GM23338 (cell line): ENCODE measurements at regions not wholly inside any gene's neighbourhood (a gene's known extent, or its start where the extent isn't known, plus 50 kb on each side); places are given as distances from the start of the nearest gene placed in this dataset.

ENCODE experiments used
- ATAC-seq: fragments of 200-7000 bp; cut with Tn5 transposase; 3 replicates; pipeline ENCODE4 v1.9.1; 2020
- DNase-seq: peaks from one replicate; pipeline ENCODE4 v3.0.0-alpha.2; 2015; ENCODE audit warnings: low spot score
- H2AFZ ChIP-seq: fragments of 200-600 bp; sonication (generic); 2 replicates; pipeline ENCODE4 v1.8.0; 2016; ENCODE audit warnings: antibody characterized with exemption, mild to moderate bottlenecking, moderate library complexity
- H3F3A ChIP-seq: fragments of 200-600 bp; sonication (generic); replicated peaks from 2 replicates; pipeline ENCODE4 v1.8.0; 2017; ENCODE audit warnings: antibody characterized with exemption, mixed run types, low read depth
- H3K27ac ChIP-seq: fragments of 200-600 bp; sonication (generic); 2 replicates; pipeline ENCODE4 v1.6.1; 2016; ENCODE audit warnings: low read depth
- H3K27me3 ChIP-seq: fragments of 200-600 bp; sonication (generic); 2 replicates; pipeline ENCODE4 v1.8.0; 2016; ENCODE audit warnings: mild to moderate bottlenecking, mixed run types, moderate library complexity; ENCODE audit not compliant: insufficient read depth
- H3K36me3 ChIP-seq: fragments of 200-600 bp; sonication (generic); 2 replicates; pipeline ENCODE4 v1.8.0; 2016; ENCODE audit warnings: mild to moderate bottlenecking; ENCODE audit not compliant: insufficient read depth
- H3K4me1 ChIP-seq: fragments of 200-600 bp; sonication (generic); 2 replicates; pipeline ENCODE4 v1.8.0; 2016; ENCODE audit warnings: mild to moderate bottlenecking, moderate library complexity; ENCODE audit not compliant: insufficient read depth
- H3K4me2 ChIP-seq: fragments of 200-600 bp; sonication (generic); 2 replicates; pipeline ENCODE4 v1.7.1; 2017; ENCODE audit warnings: mixed run types
- H3K4me3 ChIP-seq: fragments of 200-600 bp; sonication (generic); 2 replicates; pipeline ENCODE4 v1.6.1; 2016; ENCODE audit warnings: mixed run types
- H3K79me2 ChIP-seq: fragments of 200-600 bp; sonication (generic); replicated peaks from 2 replicates; pipeline ENCODE4 v1.8.0; 2017; ENCODE audit warnings: mild to moderate bottlenecking; ENCODE audit not compliant: insufficient read depth
- H3K9me2 ChIP-seq: fragments of 200-600 bp; sonication (generic); 2 replicates; pipeline ENCODE4 v1.8.0; 2017; ENCODE audit not compliant: insufficient read depth
- H4K20me1 ChIP-seq: fragments of 200-600 bp; sonication (generic); replicated peaks from 2 replicates; pipeline ENCODE4 v1.8.0; 2017; ENCODE audit warnings: mild to moderate bottlenecking; ENCODE audit not compliant: insufficient read depth
- H3K27ac Mint-ChIP-seq: 2 replicates; pipeline ENCODE4 v1.8.0; 2020; ENCODE audit warnings: inconsistent platforms, mild to moderate bottlenecking, moderate library complexity, mixed read lengths
- H3K27me3 Mint-ChIP-seq: 3 replicates; pipeline ENCODE4 v1.8.0; 2022; ENCODE audit warnings: low read depth, mild to moderate bottlenecking, moderate library complexity, mixed read lengths, inconsistent platforms; ENCODE audit not compliant: insufficient read depth, poor library complexity
- H3K36me3 Mint-ChIP-seq: 3 replicates; pipeline ENCODE4 v1.8.0; 2021; ENCODE audit warnings: low read depth, mild to moderate bottlenecking, inconsistent platforms, moderate library complexity, mixed read lengths
- H3K4me1 Mint-ChIP-seq: 3 replicates; pipeline ENCODE4 v1.8.0; 2020; ENCODE audit warnings: mild to moderate bottlenecking, inconsistent platforms, mixed read lengths
- H3K4me3 Mint-ChIP-seq: 3 replicates; pipeline ENCODE4 v1.8.0; 2021; ENCODE audit warnings: moderate library complexity, mild to moderate bottlenecking, inconsistent platforms, mixed read lengths
- H3K9me3 Mint-ChIP-seq: 3 replicates; pipeline ENCODE4 v1.8.0; 2020; ENCODE audit warnings: moderate library complexity, mild to moderate bottlenecking, inconsistent platforms, mixed read lengths
- JUNB ChIP-seq: IDR thresholded peaks from one replicate; pipeline ENCODE4 v1.6.1; 2016; ENCODE audit warnings: antibody characterized with exemption; ENCODE audit not compliant: unreplicated experiment
- NANOG ChIP-seq: IDR thresholded peaks from 2 replicates; pipeline ENCODE4 v1.6.1; 2016; ENCODE audit warnings: antibody characterized with exemption, borderline replicate concordance
- STAT1 ChIP-seq: IDR thresholded peaks from one replicate; pipeline ENCODE4 v1.6.1; 2016; ENCODE audit warnings: antibody characterized with exemption; ENCODE audit not compliant: unreplicated experiment
- TF ChIP-seq, protein P1 (sequence below): IDR thresholded peaks from one replicate; pipeline ENCODE4 v1.6.1; 2018; ENCODE audit warnings: antibody characterized with exemption; ENCODE audit not compliant: unreplicated experiment
- TF ChIP-seq, protein P2 (sequence below): fragments of 250-450 bp; sonication (Bioruptor Pico); IDR thresholded peaks from 2 replicates; pipeline ENCODE4 v1.5.0; 2020; ENCODE audit warnings: mild to moderate bottlenecking, moderate library complexity
- TF ChIP-seq, protein P3 (sequence below): IDR thresholded peaks from 2 replicates; pipeline ENCODE4 v1.6.1; 2016; ENCODE audit warnings: antibody characterized with exemption

- TF ChIP-seq, protein P1, sequence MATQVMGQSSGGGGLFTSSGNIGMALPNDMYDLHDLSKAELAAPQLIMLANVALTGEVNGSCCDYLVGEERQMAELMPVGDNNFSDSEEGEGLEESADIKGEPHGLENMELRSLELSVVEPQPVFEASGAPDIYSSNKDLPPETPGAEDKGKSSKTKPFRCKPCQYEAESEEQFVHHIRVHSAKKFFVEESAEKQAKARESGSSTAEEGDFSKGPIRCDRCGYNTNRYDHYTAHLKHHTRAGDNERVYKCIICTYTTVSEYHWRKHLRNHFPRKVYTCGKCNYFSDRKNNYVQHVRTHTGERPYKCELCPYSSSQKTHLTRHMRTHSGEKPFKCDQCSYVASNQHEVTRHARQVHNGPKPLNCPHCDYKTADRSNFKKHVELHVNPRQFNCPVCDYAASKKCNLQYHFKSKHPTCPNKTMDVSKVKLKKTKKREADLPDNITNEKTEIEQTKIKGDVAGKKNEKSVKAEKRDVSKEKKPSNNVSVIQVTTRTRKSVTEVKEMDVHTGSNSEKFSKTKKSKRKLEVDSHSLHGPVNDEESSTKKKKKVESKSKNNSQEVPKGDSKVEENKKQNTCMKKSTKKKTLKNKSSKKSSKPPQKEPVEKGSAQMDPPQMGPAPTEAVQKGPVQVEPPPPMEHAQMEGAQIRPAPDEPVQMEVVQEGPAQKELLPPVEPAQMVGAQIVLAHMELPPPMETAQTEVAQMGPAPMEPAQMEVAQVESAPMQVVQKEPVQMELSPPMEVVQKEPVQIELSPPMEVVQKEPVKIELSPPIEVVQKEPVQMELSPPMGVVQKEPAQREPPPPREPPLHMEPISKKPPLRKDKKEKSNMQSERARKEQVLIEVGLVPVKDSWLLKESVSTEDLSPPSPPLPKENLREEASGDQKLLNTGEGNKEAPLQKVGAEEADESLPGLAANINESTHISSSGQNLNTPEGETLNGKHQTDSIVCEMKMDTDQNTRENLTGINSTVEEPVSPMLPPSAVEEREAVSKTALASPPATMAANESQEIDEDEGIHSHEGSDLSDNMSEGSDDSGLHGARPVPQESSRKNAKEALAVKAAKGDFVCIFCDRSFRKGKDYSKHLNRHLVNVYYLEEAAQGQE: no peak
- no peak for TF ChIP-seq JUNB
- TF ChIP-seq, protein P2, sequence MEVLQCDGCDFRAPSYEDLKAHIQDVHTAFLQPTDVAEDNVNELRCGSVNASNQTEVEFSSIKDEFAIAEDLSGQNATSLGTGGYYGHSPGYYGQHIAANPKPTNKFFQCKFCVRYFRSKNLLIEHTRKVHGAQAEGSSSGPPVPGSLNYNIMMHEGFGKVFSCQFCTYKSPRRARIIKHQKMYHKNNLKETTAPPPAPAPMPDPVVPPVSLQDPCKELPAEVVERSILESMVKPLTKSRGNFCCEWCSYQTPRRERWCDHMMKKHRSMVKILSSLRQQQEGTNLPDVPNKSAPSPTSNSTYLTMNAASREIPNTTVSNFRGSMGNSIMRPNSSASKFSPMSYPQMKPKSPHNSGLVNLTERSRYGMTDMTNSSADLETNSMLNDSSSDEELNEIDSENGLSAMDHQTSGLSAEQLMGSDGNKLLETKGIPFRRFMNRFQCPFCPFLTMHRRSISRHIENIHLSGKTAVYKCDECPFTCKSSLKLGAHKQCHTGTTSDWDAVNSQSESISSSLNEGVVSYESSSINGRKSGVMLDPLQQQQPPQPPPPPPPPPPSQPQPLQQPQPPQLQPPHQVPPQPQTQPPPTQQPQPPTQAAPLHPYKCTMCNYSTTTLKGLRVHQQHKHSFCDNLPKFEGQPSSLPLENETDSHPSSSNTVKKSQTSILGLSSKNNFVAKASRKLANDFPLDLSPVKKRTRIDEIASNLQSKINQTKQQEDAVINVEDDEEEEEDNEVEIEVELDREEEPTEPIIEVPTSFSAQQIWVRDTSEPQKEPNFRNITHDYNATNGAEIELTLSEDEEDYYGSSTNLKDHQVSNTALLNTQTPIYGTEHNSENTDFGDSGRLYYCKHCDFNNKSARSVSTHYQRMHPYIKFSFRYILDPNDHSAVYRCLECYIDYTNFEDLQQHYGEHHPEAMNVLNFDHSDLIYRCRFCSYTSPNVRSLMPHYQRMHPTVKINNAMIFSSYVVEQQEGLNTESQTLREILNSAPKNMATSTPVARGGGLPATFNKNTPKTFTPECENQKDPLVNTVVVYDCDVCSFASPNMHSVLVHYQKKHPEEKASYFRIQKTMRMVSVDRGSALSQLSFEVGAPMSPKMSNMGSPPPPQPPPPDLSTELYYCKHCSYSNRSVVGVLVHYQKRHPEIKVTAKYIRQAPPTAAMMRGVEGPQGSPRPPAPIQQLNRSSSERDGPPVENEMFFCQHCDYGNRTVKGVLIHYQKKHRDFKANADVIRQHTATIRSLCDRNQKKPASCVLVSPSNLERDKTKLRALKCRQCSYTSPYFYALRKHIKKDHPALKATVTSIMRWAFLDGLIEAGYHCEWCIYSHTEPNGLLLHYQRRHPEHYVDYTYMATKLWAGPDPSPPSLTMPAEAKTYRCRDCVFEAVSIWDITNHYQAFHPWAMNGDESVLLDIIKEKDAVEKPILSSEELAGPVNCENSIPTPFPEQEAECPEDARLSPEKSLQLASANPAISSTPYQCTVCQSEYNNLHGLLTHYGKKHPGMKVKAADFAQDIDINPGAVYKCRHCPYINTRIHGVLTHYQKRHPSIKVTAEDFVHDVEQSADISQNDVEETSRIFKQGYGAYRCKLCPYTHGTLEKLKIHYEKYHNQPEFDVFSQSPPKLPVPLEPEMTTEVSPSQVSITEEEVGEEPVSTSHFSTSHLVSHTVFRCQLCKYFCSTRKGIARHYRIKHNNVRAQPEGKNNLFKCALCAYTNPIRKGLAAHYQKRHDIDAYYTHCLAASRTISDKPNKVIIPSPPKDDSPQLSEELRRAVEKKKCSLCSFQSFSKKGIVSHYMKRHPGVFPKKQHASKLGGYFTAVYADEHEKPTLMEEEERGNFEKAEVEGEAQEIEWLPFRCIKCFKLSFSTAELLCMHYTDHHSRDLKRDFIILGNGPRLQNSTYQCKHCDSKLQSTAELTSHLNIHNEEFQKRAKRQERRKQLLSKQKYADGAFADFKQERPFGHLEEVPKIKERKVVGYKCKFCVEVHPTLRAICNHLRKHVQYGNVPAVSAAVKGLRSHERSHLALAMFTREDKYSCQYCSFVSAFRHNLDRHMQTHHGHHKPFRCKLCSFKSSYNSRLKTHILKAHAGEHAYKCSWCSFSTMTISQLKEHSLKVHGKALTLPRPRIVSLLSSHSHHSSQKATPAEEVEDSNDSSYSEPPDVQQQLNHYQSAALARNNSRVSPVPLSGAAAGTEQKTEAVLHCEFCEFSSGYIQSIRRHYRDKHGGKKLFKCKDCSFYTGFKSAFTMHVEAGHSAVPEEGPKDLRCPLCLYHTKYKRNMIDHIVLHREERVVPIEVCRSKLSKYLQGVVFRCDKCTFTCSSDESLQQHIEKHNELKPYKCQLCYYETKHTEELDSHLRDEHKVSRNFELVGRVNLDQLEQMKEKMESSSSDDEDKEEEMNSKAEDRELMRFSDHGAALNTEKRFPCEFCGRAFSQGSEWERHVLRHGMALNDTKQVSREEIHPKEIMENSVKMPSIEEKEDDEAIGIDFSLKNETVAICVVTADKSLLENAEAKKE: no peak
- TF ChIP-seq, protein P3, sequence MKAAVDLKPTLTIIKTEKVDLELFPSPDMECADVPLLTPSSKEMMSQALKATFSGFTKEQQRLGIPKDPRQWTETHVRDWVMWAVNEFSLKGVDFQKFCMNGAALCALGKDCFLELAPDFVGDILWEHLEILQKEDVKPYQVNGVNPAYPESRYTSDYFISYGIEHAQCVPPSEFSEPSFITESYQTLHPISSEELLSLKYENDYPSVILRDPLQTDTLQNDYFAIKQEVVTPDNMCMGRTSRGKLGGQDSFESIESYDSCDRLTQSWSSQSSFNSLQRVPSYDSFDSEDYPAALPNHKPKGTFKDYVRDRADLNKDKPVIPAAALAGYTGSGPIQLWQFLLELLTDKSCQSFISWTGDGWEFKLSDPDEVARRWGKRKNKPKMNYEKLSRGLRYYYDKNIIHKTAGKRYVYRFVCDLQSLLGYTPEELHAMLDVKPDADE: no peak
- no peak for TF ChIP-seq NANOG
- no peak for TF ChIP-seq STAT1
- no peaks in the 10 kb centered on the region for H3K36me3 Mint-ChIP-seq
- Histone ChIP-seq H4K20me1 (no peaks in the 10 kb centered on the region), H3F3A (no peaks in the 10 kb centered on the region), H3K27ac (no peak overlapping the region), H3K4me1 (no peaks in the 10 kb centered on the region), H3K4me3 (no peak overlapping the region), H3K27me3 (no peaks in the 10 kb centered on the region), H3K79me2 (no peaks in the 10 kb centered on the region), H3K36me3 (no peaks in the 10 kb centered on the region), H2AFZ (no peak overlapping the region), H3K9me2 (no peaks in the 10 kb centered on the region), H3K4me2 (no peak overlapping the region)
- ATAC-seq (no peak), DNase-seq (no peak)
- H3K4me1 Mint-ChIP-seq: no peaks in the 10 kb centered on the region; the same call in 2 of the 3 replicates
- no peaks in the 10 kb centered on the region for H3K27me3 Mint-ChIP-seq
- no peak overlapping the region for H3K4me3 Mint-ChIP-seq
- H3K9me3 Mint-ChIP-seq: no peaks in the 10 kb centered on the region
- no peak overlapping the region for H3K27ac Mint-ChIP-seq
Observed at GRCh38 chr5:38752012-38752536, 93.7 kb upstream of the OSMR start.
